Inflammatory macrophage treated with lipopolysaccharide for 4 hours (primary cell): ENCODE measurements at regions not wholly inside any gene's neighbourhood (a gene's known extent, or its start where the extent isn't known, plus 50 kb on each side); places are given as distances from the start of the nearest gene placed in this dataset.
"Not testable (repeated sequence)": the region's sequence is repeated elsewhere in the genome, so short reads cannot be mapped to it uniquely, and the experiment has no call there.

Experiments
- DNase-seq: peaks from one replicate; pipeline ENCODE4 v3.0.0-alpha.2; 2020

DNA sequence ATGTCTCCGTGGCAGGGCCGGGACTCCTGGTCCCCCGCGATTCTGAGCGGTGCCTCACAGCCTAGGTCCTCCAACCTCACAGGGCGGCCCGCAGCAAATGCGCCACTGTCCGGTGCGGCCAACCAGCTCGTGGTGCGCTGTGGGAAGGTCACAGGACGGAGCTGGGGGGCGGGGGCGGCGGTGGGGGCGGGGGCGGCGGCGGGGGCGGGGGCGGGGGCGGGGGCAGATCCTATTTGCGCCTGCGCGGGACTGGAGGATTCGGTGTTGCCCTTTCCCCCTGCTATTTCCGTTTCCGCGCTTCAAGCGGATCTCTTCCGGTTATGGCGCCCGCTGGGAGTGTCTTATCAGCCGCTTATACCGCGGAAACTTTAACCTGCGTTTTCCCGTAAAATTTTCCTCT, 106.7 kb upstream of the SNRPN start:
- no peak for DNase-seq

DNA sequence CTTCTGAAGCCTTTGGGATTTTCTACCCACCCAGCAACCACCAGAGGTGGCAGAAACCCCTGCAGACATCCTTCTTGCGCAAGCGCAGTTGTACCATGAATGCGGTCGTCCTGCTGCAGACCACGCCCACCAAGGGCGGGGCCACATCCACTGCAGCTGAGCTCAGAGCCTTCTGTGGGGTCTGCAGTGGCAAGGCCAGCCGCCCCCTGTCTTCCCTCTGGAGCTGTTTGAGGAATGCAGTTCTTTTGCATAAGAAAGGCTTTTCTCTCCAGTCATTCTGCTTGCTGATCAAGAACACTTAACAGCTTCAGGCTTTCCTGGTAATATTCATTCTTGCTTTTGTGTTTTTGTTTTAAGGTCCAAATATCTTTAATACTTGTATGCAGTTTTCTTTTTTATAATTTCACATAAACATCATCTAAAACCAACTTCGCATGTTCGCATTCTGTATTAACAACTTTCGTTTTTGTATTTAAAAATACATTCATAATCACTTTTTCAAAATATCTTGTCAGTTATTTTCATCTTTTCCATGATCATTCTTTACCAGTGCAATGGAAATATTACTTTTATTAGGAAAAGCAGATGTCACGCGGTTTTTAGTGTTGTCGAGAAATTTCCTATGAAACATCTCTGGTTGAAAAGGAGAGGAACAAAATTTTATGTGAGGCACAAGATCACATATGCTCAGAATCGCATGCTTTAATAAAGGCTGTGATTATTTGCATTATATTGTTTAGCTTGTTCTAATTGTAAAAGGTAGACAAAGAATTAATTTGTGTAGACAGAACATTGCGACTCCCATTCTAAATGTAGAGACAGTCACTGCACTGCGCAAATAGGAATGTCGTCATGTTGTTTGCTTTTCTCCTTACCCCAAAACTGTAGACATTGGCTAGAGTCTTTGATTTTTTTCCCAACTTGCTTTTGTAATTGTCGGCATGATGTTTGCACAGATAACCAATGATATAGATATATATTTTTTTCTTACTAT, 98.1 kb upstream of the SNRPN start:
- no peak for DNase-seq

DNA sequence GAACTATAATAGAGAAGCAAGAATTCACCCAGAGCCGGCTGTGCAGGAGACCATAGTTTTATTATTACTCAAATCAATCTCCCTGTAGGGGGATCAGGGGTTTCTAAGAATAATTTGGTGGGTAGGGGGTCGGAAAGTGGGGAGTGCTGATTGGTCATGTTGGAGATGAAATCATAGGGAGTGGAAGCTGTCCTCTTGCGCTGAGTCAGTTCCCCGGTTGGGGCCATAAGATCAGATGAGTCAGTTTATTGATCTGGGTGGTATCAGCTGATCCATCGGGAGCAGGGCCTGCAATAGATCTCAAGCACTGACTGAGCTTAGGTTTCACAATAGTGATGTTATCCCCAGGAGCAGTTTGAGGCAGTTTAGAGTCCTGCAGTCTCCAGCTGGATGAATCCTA, 97.0 kb upstream of the SNRPN start:
- no peak for DNase-seq

DNA sequence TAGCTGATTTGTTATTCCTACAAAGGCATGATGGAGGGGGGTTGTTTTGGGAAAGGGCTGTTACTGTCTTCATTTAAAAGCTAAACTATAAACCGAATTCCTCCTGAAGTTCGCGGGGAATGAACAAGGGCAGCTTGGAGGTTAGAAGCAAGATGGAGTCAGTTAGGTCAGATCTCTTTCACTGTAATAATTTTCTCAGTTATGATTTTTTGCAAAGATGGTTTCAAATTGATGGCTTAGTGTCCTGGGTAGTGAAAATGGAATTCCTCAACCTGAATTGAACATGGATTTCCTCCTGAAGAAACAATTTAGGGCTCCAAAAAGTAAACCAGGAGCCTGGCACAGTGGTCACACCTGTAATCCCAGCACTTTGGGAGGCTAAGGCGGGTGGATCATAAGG, 96.6 kb upstream of the SNRPN start:
- not testable (repeated sequence) for DNase-seq

DNA sequence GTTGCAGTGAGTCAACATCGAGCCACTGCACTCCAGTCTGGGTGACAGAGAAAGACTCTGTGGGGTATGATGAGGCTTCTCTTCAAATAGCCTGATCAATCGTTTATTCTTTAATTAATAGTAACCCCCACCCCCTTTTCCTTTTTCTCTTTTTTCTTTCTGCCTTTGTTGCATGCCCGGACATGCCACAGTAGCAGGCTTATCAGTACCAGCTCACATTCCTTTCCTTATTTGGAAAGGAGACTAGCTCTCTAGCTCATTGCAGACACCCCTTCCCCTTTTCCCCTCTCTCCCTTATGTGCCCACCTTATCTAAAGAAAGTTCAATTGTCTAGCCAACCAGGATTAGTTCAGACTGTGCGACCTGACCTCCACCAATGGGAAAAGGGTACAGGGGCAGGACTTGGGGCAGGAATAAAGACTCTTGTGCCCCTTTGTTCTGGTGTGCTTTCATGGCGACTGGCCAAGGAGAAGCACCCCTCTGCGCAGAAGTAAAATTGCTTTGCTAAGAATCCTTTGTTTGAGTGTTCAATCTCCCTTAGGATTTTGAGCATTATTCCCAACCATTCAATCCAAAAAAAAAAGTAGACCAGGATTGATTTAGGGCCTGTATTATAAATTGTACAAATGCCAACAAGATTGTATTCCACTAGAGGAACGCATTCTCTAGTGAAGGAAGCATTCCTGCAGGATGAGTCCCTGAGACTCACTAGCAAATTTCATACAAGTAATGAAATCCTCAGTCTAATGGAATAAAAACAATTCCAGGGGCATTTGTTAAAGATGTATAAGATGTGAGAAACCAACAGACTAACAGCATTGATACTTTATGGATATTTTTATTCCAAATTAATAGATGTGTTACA, 95.8 kb upstream of the SNRPN start:
- no peak for DNase-seq

DNA sequence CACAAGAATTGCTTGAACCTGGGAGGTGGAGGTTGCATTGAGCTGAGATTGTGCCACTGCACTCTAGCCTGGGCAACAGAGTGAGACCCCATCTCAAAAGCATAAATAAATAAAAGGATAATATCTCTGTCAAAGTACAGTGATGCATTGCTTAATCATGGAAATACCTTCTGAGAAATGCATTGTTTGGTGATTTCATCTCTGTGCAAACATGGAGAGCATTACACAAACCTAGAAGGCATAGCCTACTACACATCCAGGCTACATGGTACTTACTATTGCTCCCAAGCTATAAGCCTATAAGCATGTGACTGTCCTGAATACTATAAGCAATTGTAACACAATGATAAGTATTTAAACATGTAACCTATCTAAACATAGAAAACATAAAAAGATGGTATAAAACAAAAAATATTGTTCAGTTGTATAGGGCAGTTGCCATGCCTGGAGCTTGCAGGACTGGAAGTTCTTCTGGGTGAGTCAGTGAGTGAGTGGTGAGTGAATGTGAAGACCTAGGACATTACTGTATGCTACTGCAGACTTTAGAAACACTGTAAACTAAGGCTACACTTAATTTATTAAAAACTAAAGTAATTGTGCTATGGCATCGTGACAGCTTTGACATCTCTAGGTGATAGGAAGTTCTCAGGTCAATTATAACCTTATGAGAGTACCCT, 93.6 kb upstream of the SNRPN start:
- no peak for DNase-seq

DNA sequence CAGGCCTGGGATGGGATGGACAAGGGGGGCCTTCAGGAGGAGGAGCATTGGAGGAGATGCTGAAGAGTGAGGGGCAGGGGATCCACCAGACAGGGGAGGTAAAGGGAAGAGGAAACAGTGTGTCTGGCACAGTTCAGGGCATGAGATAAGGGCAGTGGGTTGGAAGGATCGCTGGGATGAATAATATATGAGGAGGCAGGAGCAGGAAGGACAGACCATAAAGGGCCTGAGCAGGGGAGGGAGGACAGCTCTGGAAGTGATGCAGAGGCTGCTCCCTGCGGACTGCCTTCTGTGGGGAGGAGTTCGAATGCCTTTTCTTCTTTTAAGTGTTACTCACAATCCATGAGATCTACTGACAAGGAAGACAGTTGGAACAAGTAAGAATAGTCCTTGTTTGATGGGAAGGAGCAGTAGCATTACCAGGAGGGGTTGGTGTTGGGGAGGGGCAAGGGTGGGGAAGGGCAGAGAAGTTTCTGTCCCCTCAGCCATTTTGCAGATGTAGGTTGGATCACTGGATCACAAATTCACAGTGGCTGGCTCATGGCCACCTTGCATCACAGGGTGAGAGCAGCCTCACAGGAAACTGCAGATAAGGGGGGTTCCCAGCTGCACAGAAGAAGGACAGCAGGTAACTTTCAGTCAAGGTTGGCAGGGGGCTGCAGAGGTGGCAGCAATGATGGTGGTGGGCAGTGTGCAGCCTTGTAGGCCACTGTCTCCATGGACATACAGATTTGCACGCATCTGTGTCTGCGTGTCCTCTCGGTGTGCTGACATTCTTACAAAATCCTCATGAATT, 91.9 kb upstream of the SNRPN start:
- no peak for DNase-seq

DNA sequence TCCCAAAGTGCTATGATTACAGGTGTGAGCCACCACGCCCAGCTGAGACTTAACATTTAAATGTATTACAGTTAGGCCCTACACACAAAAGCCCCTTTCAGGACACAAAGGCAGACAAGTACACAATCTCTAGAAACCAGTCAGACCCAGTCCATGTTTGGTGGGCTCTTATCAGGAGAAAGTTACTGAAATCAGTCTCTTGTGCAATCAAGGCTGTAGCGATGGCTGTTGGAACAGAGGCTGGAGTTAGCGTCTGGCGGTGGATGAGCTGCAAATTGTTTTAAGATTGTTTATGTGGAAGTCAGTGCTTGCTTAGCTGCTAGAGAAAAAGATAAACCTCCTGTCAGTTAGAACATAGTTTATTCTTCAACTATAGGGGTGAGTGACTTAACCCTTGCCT, 89.5 kb upstream of the SNRPN start:
- DNase-seq: no peak

DNA sequence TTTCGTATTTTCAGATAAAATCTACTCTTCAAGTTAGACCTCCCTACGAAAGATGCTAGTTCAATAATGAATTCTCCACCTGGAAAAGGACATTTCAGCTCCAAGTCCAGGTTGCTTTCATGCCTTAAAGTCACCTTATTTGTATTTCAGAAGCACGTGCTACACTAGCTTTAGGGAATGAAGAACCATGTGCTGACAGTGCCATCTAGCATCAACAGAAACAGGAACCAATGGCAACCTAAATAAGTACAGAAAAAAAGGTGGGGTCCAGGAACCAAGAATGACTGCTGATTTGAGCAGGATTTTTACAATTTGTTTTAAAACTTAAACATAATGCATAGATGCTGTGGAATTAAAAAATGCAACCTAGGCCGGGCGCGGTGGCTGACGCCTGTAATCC, 77.6 kb upstream of the SNRPN start:
- no peak for DNase-seq

DNA sequence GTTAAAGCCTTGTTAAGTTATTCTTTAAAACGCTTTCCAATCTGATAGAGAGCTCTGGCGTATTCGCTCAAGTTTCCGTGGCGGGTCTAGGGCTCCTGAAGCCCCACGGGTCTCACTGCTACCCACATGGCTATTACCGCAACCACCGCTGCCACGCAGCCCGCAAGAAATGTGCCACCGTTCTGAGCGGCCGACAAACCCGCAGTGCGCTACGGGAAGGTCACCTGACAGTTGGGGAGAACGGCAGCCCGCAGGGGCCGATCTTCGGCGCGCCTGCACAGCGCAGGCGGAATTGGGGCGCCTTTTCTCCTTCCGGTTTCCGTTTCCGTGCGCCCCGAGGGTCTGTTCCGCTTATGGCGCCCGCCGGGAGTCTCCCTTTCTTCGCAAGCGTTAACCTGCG, 76.6 kb upstream of the SNRPN start:
- no peak for DNase-seq

DNA sequence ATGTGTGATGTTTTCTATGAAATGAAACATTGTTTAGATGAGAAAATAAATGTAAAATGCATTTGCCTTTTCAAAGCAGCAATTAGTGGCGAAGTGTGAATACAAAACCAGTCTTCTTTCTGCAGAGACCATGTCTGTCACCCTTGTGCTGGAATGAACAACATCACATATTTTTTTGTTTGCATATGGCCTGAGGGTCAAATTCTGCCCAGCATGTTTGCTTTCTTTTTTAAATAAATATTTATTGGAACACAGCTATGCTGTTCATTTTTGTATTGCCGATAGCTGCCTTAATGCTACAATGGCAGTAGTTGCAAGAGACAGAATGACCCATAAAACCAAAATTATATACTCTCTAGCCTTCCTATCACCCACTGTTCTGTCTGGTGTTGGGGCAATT, 75.3 kb upstream of the SNRPN start:
- DNase-seq: no peak

DNA sequence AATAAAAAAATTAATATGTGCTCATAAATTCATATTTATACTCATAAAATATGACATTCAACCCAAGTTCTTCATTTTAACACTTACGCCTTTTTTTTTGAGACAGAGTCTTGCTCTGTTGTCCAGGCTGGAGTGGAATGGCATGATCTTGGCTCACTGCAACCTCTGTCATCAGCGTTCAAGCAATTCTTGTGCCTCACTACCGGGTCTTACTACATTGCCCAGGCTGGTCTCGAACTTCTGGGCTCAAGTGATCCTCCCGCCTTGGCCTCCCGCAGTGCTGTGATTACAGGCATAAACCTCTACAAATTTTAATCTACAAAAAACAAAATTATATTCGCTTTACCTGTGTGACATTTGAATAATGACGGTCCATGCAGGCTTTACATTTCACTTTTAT, 74.1 kb upstream of the SNRPN start:
- DNase-seq: no peak

DNA sequence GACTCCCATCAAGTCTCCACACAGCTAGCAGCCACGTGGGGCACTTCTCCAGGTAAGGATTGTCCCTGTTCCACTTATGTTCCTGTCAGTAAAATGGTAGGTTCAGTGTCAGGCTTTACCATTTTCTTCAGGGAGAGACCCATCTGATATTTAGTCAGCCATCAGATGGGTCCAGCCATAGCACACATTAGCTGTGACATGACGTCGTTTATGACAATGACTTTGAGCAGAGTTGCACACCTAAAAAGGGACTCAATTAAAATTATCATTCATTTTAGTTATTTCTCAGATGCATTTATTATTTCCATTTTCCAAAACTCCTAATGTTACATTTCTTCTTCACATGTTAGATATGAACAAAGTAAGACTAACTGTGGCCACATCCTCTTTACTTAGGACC, 68.2 kb upstream of the SNRPN start:
- DNase-seq: no peak

DNA sequence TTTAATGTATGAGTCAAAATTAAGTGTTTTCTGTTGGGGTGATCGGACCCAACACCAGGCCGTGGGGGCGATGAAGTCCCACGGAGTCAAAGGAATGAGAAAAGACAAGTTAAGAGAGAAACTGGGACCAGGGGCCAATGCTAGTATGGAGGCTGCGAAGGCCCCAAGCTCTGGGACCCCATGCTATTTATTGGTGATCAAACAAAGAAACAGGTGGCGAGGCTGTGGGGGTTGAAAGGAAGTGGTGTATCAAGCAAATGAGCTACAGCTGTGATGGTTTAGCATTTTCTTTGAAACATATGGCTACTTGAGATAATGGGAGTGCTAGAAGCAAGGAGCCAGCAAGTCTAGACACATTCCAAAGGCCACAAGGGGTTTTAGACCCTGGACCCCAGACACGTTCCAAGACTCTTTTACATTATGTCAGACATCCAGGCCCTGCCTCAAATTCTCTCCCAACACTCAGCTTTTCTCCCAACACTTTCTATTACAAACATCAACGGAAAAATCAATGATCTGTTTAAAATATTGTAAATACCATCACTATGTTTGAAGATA, 56.0 kb upstream of the SNRPN start:
- DNase-seq: no peak

DNA sequence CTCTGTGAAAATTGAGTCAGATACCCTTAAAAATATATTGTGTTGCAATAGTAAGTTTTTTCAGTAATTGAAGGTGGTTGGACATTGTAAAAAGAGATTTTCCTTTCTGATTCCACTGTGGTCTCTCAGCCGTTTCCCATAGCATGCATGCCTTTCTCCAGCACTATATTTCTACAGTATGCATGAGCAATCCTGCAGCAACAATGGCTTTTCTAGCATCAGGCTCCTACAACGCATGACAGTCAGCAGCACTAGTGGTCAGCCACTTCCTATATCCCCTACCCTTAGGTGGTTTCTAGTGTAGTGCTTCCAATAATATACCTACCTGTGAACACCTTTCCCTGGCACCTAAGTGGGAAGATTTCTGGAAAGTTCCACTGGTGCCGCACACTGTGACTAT, 55.4 kb upstream of the SNRPN start:
- no peak for DNase-seq

DNA sequence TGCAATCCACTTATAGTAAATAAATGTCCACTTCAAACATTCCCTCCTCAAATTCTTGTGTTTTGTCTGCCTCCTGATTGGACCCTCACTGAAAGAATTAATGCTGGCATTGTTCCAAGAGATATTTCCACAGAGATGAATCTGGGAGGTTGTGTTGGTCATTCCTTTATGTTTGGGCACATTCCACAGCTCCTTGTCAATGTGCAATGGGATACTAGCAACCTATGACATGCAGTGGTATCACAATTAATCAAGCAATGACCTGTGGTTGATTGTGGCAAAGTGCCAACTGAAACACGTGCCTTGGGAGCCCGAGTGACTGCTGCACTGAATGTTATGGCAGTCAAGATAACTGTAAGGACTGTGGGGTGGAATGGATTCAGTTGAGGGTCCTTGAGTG, 55.0 kb upstream of the SNRPN start:
- no peak for DNase-seq

DNA sequence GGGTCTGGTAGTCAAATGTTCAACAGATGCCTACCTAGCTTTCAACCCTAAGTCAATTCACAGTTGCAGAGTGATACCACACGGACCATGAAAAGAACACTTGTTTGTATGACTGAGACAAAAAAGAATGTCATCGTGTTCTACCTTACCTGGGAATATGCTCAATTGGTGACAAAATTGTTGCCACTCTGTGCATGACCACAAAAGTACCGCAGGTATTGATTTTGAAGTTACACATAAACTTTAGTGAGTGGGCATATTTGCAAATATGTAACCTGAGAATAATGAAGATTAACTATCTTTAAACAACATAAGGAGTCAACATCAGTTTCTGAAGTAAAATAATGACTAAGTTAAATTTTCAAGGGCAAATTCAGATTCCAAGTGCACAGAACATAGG, 53.4 kb upstream of the SNRPN start:
- no peak for DNase-seq
